Activated CD4-positive, alpha-beta T cell treated with anti-CD3 and anti-CD28 coated beads for 36 hours (primary cell): ENCODE measurements at regions not wholly inside any gene's neighbourhood (a gene's known extent, or its start where the extent isn't known, plus 50 kb on each side); places are given as distances from the start of the nearest gene placed in this dataset.
"Not testable (repeated sequence)": the region's sequence is repeated elsewhere in the genome, so short reads cannot be mapped to it uniquely, and the experiment has no call there.

Source experiments
- ATAC-seq: fragments of 200-7000 bp; cut with Tn5 transposase; one replicate; pipeline ENCODE4 v1.10.0; 2021; ENCODE audit warnings: mild to moderate bottlenecking, moderate library complexity
- CTCF ChIA-PET: fragments of 350-600 bp; sonication (Branson Sonifier 250); formaldehyde crosslinking; loops from one replicate; lab custom pipeline; 2021; ENCODE audit warnings: antibody characterized with exemption; lab: Charles Lee
- POLR2A ChIA-PET: fragments of 350-600 bp; sonication (Branson Sonifier 250); formaldehyde crosslinking; loops from one replicate; lab custom pipeline; 2021; ENCODE audit warnings: antibody characterized with exemption, inconsistent platforms; lab: Charles Lee
- DNase-seq: peaks from one replicate; pipeline ENCODE4 v3.0.0-alpha.2; 2020
- H3K27ac Mint-ChIP-seq: one replicate; pipeline ENCODE4 v1.8.0; 2021; ENCODE audit warnings: mixed read lengths
- H3K27me3 Mint-ChIP-seq: one replicate; pipeline ENCODE4 v1.8.0; 2021; ENCODE audit warnings: mixed read lengths
- H3K36me3 Mint-ChIP-seq: one replicate; pipeline ENCODE4 v1.8.0; 2021; ENCODE audit warnings: low read depth, mixed read lengths
- H3K4me1 Mint-ChIP-seq: one replicate; pipeline ENCODE4 v1.8.0; 2021; ENCODE audit warnings: mixed read lengths
- H3K4me3 Mint-ChIP-seq: one replicate; pipeline ENCODE4 v1.8.0; 2021; ENCODE audit warnings: mild to moderate bottlenecking, moderate library complexity, mixed read lengths
- H3K9me3 Mint-ChIP-seq: one replicate; pipeline ENCODE4 v1.8.0; 2021; ENCODE audit warnings: low read depth, mixed read lengths
- intact Hi-C, 2 experiments: fragments of 100-400 bp; cut with DNase I in 1 of 2; cut with micrococcal nuclease in 1 of 2; formaldehyde crosslinking; loops; one replicate each; pipeline versions ENCODE4 v1.14.2 to v1.15.1; 2022 to 2024; cut with DNase I, micrococcal nuclease

GRCh38 chr18:54662986-54663385 lies 71.9 kb downstream of the DYNAP start:
- H3K4me1 Mint-ChIP-seq = no peaks in the 10 kb centered on the region
- ATAC-seq (no peak), DNase-seq (no peak)
- no peaks in the 10 kb centered on the region for H3K36me3 Mint-ChIP-seq
- H3K27me3 Mint-ChIP-seq = no peaks in the 10 kb centered on the region
- peaks cover 6% of the 10 kb centered on the region for H3K9me3 Mint-ChIP-seq
- intact Hi-C loops = no loop called here
- POLR2A ChIA-PET = no interaction called here
- CTCF ChIA-PET = interaction anchor here (0.6 to 3.5 kb wide), 5 partner anchors 8 to 334 kb away, joined by 3 to 17 read pairs (median 3); no protein-coding TSS in a partner anchor
- H3K27ac Mint-ChIP-seq = no peak overlapping the region
- no peak overlapping the region for H3K4me3 Mint-ChIP-seq

- intact Hi-C loops = loop anchor here (2.0 to 5.0 kb wide), 3 partner anchors 277 to 1102 kb away; no protein-coding TSS in a partner anchor
- CTCF ChIA-PET = interaction anchor here (0.7 to 2.9 kb wide), 5 partner anchors 8 to 281 kb away, joined by 3 to 27 read pairs (median 9); no protein-coding TSS in a partner anchor
- DNase-seq, POLR2A ChIA-PET, H3K27me3 Mint-ChIP-seq, H3K36me3 Mint-ChIP-seq, H3K4me1 Mint-ChIP-seq, H3K27ac Mint-ChIP-seq, ATAC-seq, H3K4me3 Mint-ChIP-seq, H3K9me3 Mint-ChIP-seq: not testable (repeated sequence)
These were observed 78.7 kb downstream of the DYNAP start for GRCh38 chr18:54669701-54670100.

GRCh38 chr18:54671291-54671881 lies 80.3 kb downstream of the DYNAP start:
- H3K4me3 Mint-ChIP-seq = no peak overlapping the region
- H3K36me3 Mint-ChIP-seq = no peaks in the 10 kb centered on the region
- no peaks in the 10 kb centered on the region for H3K4me1 Mint-ChIP-seq
- H3K9me3 Mint-ChIP-seq = no peaks in the 10 kb centered on the region
- POLR2A ChIA-PET = no interaction called here
- H3K27me3 Mint-ChIP-seq = peaks cover 3% of the 10 kb centered on the region
- no peak for ATAC-seq
- no peak overlapping the region for H3K27ac Mint-ChIP-seq
- no peak for DNase-seq
- CTCF ChIA-PET = interaction anchor here (0.7 to 2.9 kb wide), 33 partner anchors 8 to 312 kb away, joined by 3 to 31 read pairs (median 4); partner anchors contain the start of gene RAB27B
- intact Hi-C loops = loop anchor here (1.0 to 5.0 kb wide), 6 partner anchors 112 to 1104 kb away; no protein-coding TSS in a partner anchor

GRCh38 chr18:54672109-54672508 lies 81.1 kb downstream of the DYNAP start:
- Mint-ChIP-seq H3K4me1 (no peaks in the 10 kb centered on the region), H3K4me3 (no peak overlapping the region), H3K27ac (no peak overlapping the region), H3K9me3 (no peaks in the 10 kb centered on the region), H3K36me3 (no peaks in the 10 kb centered on the region), H3K27me3 (peaks cover 3% of the 10 kb centered on the region)
- POLR2A ChIA-PET = no interaction called here
- no peak for DNase-seq
- CTCF ChIA-PET = interaction anchor here (0.8 to 2.9 kb wide), 19 partner anchors 9 to 312 kb away, joined by 3 to 31 read pairs (median 4); partner anchors contain the start of gene RAB27B
- intact Hi-C loops = loop anchor here in 1 of 2 experiments (5.0 kb wide), 2 partner anchors 280 to 1105 kb away; no protein-coding TSS in a partner anchor
- no peak for ATAC-seq

GRCh38 chr18:54672846-54673475 lies 81.9 kb downstream of the DYNAP start:
- CTCF ChIA-PET = interaction anchor here (1.9 to 2.9 kb wide), 6 partner anchors 11 to 281 kb away, joined by 7 to 27 read pairs (median 12); no protein-coding TSS in a partner anchor
- peaks cover 3% of the 10 kb centered on the region for H3K27me3 Mint-ChIP-seq
- no peaks in the 10 kb centered on the region for H3K36me3 Mint-ChIP-seq
- no peak overlapping the region for H3K4me3 Mint-ChIP-seq
- intact Hi-C loops = loop anchor here in 1 of 2 experiments (5.0 kb wide), 2 partner anchors 281 to 1106 kb away; no protein-coding TSS in a partner anchor
- ATAC-seq = no peak
- POLR2A ChIA-PET = interaction anchor here (0.5 kb wide), 1 partner anchor 1632 kb away, joined by 3 read pairs; no protein-coding TSS in a partner anchor
- DNase-seq = no peak
- no peak overlapping the region for H3K27ac Mint-ChIP-seq
- no peaks in the 10 kb centered on the region for H3K9me3 Mint-ChIP-seq
- H3K4me1 Mint-ChIP-seq = no peaks in the 10 kb centered on the region

- ATAC-seq (no peak), DNase-seq (no peak)
- CTCF ChIA-PET = interaction anchor here (0.5 kb wide), 1 partner anchor 26 kb away, joined by 4 read pairs; no protein-coding TSS in a partner anchor
- no peak overlapping the region for H3K27ac Mint-ChIP-seq
- intact Hi-C loops = loop anchor here in 1 of 2 experiments (5.0 kb wide), 2 partner anchors 282 to 1107 kb away; no protein-coding TSS in a partner anchor
- POLR2A ChIA-PET = no interaction called here
- no peaks in the 10 kb centered on the region for H3K4me1 Mint-ChIP-seq
- no peak overlapping the region for H3K4me3 Mint-ChIP-seq
- H3K9me3 Mint-ChIP-seq = no peaks in the 10 kb centered on the region
- no peaks in the 10 kb centered on the region for H3K36me3 Mint-ChIP-seq
- peaks cover 3% of the 10 kb centered on the region for H3K27me3 Mint-ChIP-seq
These were observed 82.9 kb downstream of the DYNAP start for GRCh38 chr18:54673936-54674335.

- Mint-ChIP-seq H3K27me3 (peaks cover 3% of the 10 kb centered on the region), H3K4me3 (no peak overlapping the region), H3K4me1 (peaks cover 2% of the 10 kb centered on the region), H3K9me3 (no peaks in the 10 kb centered on the region), H3K36me3 (no peaks in the 10 kb centered on the region), H3K27ac (no peak overlapping the region)
- ChIA-PET CTCF (no interaction called here), POLR2A (no interaction called here)
- intact Hi-C loops = no loop called here
- no peak for DNase-seq
- ATAC-seq = no peak
These were observed 84.0 kb downstream of the DYNAP start for GRCh38 chr18:54675076-54675475.

- ChIA-PET CTCF (interaction anchor here (0.6 to 1.9 kb wide), 12 partner anchors 9 to 308 kb away, joined by 3 to 11 read pairs (median 4); no protein-coding TSS in a partner anchor), POLR2A (no interaction called here)
- H3K36me3 Mint-ChIP-seq = no peaks in the 10 kb centered on the region
- ATAC-seq = peak; percentile 61
- intact Hi-C loops = loop anchor here (1.0 kb wide), 2 partner anchors 271 to 304 kb away; no protein-coding TSS in a partner anchor
- no peak overlapping the region for H3K4me3 Mint-ChIP-seq
- no peak overlapping the region for H3K27ac Mint-ChIP-seq
- DNase-seq = no peak
- H3K27me3 Mint-ChIP-seq = peaks cover 2% of the 10 kb centered on the region
- no peaks in the 10 kb centered on the region for H3K9me3 Mint-ChIP-seq
- peaks cover 2% of the 10 kb centered on the region for H3K4me1 Mint-ChIP-seq
These were observed 88.5 kb downstream of the DYNAP start for GRCh38 chr18:54679318-54680149.

- Mint-ChIP-seq H3K36me3 (no peaks in the 10 kb centered on the region), H3K4me3 (no peak overlapping the region), H3K27ac (no peak overlapping the region), H3K27me3 (no peaks in the 10 kb centered on the region), H3K4me1 (no peaks in the 10 kb centered on the region), H3K9me3 (no peaks in the 10 kb centered on the region)
- no peak for DNase-seq
- POLR2A ChIA-PET = no interaction called here
- CTCF ChIA-PET = interaction anchor here (1.3 kb wide), 1 partner anchor 299 kb away, joined by 6 read pairs; no protein-coding TSS in a partner anchor
- intact Hi-C loops = no loop called here
- no peak for ATAC-seq
These were observed 93.7 kb downstream of the DYNAP start for GRCh38 chr18:54684784-54685183.

GRCh38 chr18:54689319-54689718 lies 98.3 kb downstream of the DYNAP start:
- Mint-ChIP-seq H3K9me3 (no peaks in the 10 kb centered on the region), H3K27me3 (peaks cover 2% of the 10 kb centered on the region), H3K27ac (no peak overlapping the region), H3K36me3 (no peaks in the 10 kb centered on the region), H3K4me1 (no peaks in the 10 kb centered on the region), H3K4me3 (no peak overlapping the region)
- ChIA-PET POLR2A (no interaction called here), CTCF (interaction anchor here (0.6 kb wide), 1 partner anchor 91 kb away, joined by 3 read pairs; no protein-coding TSS in a partner anchor)
- DNase-seq (no peak), ATAC-seq (no peak)
- intact Hi-C loops = no loop called here

- no peaks in the 10 kb centered on the region for H3K36me3 Mint-ChIP-seq
- H3K4me3 Mint-ChIP-seq = no peak overlapping the region
- intact Hi-C loops = no loop called here
- ATAC-seq (no peak), DNase-seq (no peak)
- H3K9me3 Mint-ChIP-seq = no peaks in the 10 kb centered on the region
- no peak overlapping the region for H3K27ac Mint-ChIP-seq
- no peaks in the 10 kb centered on the region for H3K4me1 Mint-ChIP-seq
- POLR2A ChIA-PET = no interaction called here
- peaks cover 2% of the 10 kb centered on the region for H3K27me3 Mint-ChIP-seq
- CTCF ChIA-PET = no interaction called here
These were observed 99.2 kb downstream of the DYNAP start for GRCh38 chr18:54690198-54690597.
